SK-N-SH (cell line): ENCODE measurements at regions not wholly inside any gene's neighbourhood (a gene's known extent, or its start where the extent isn't known, plus 50 kb on each side); places are given as distances from the start of the nearest gene placed in this dataset.

ENCODE experiments used
- CTCF ChIA-PET: fragments of 300-600, 350-600 bp; formaldehyde crosslinking; extraction: SDS; loops from one replicate; lab custom pipeline; 2021; lab: Yijun Ruan, JAX
- POLR2A ChIA-PET: fragments of 350-600 bp; sonication (Branson Sonifier 250); formaldehyde crosslinking; extraction: SDS; loops from one replicate; lab custom pipeline; 2020; ENCODE audit warnings: antibody characterized with exemption, inconsistent platforms; lab: Yijun Ruan, JAX
- DNase-seq: peaks from one replicate; pipeline ENCODE4 v3.0.0; 2012
- H2AFZ ChIP-seq: fragments of 200-600 bp; sonication (generic); 2 replicates; pipeline ENCODE4 v1.8.1; 2016; ENCODE audit warnings: antibody characterized with exemption, mild to moderate bottlenecking, low read depth
- H3F3A ChIP-seq: fragments of 200-600 bp; sonication (generic); replicated peaks from 2 replicates; pipeline ENCODE3; 2016; ENCODE audit warnings: antibody characterized with exemption, mild to moderate bottlenecking; ENCODE audit not compliant: insufficient read depth
- H3K27ac ChIP-seq, 2 experiments: fragments of 200-500 bp in 1 of 2; fragments of 200-600 bp in 1 of 2; sonication (Bioruptor generic) in 1 of 2; sonication (generic), shearing (Covaris generic) in 1 of 2; 2 replicates each; pipeline versions ENCODE4 v1.5.1 to v1.6.1; 2014 to 2016; ENCODE audit warnings: low read depth in 2 of 2, inconsistent platforms in 1 of 2, low read length in 1 of 2, mild to moderate bottlenecking in 1 of 2, mixed read lengths in 1 of 2
- H3K27me3 ChIP-seq: fragments of 200-600 bp; sonication (generic), shearing (Covaris generic); 2 replicates; pipeline ENCODE4 v1.6.1; 2016; ENCODE audit warnings: mixed run types; ENCODE audit not compliant: insufficient read depth
- H3K36me3 ChIP-seq, 2 experiments: fragments of 200-500 bp in 1 of 2; fragments of 200-600 bp in 1 of 2; sonication (Bioruptor generic) in 1 of 2; sonication (generic) in 1 of 2; replicated peaks in 1 of 2; 2 replicates each; pipeline versions ENCODE3 to v1.5.1; 2014 to 2016; ENCODE audit warnings: low read length in 1 of 2, mild to moderate bottlenecking in 1 of 2; ENCODE audit not compliant: insufficient read depth in 2 of 2, control insufficient read depth in 1 of 2
- H3K4me1 ChIP-seq, 2 experiments: fragments of 200-500 bp in 1 of 2; fragments of 200-600 bp in 1 of 2; sonication (Bioruptor generic) in 1 of 2; sonication (generic), shearing (Covaris generic) in 1 of 2; 2 replicates each; pipeline versions ENCODE4 v1.5.1 to v1.6.1; 2014 to 2016; ENCODE audit warnings: low read depth in 1 of 2, low read length in 1 of 2, mixed run types in 1 of 2; ENCODE audit not compliant: insufficient read depth in 2 of 2, control insufficient read depth in 1 of 2
- H3K4me2 ChIP-seq: fragments of 200-600 bp; sonication (generic), shearing (Covaris generic); 2 replicates; pipeline ENCODE4 v1.6.1; 2017; ENCODE audit warnings: mixed run types
- H3K4me3 ChIP-seq, 2 experiments: fragments of 200-500 bp in 1 of 2; fragments of 200-600 bp in 1 of 2; sonication (Bioruptor generic) in 1 of 2; sonication (generic), shearing (Covaris generic) in 1 of 2; 2 replicates each; pipeline versions ENCODE4 v1.5.1 to v1.8.1; 2014 to 2016; ENCODE audit warnings: low read depth in 2 of 2, inconsistent platforms in 1 of 2, low read length in 1 of 2, mild to moderate bottlenecking in 1 of 2, mixed read lengths in 1 of 2, moderate library complexity in 1 of 2
- H3K79me2 ChIP-seq: fragments of 200-600 bp; sonication (generic); 2 replicates; pipeline ENCODE4 v1.8.1; 2017; ENCODE audit warnings: mild to moderate bottlenecking; ENCODE audit not compliant: insufficient read depth
- H3K9ac ChIP-seq: fragments of 200-600 bp; sonication (generic); 2 replicates; pipeline ENCODE4 v1.6.1; 2017; ENCODE audit warnings: mixed run types
- H3K9me2 ChIP-seq: fragments of 200-600 bp; sonication (generic); 2 replicates; pipeline ENCODE4 v1.6.1; 2017; ENCODE audit warnings: mixed run types
- H3K9me3 ChIP-seq: fragments of 200-600 bp; sonication (generic); 2 replicates; pipeline ENCODE4 v1.6.1; 2017; ENCODE audit warnings: mixed run types, mild to moderate bottlenecking, moderate library complexity
- H4K20me1 ChIP-seq: fragments of 200-600 bp; sonication (generic); 2 replicates; pipeline ENCODE4 v1.6.1; 2017; ENCODE audit warnings: mild to moderate bottlenecking, mixed run types; ENCODE audit not compliant: insufficient read depth
- CTCF ChIP-seq: fragments of 200-600 bp; sonication (generic); IDR thresholded peaks from 2 replicates; pipeline ENCODE4 v1.6.1; 2017; ENCODE audit warnings: antibody characterized with exemption, mild to moderate bottlenecking, moderate library complexity
- REST ChIP-seq: IDR thresholded peaks from 2 replicates; pipeline ENCODE4 v1.6.1; 2012; ENCODE audit warnings: mild to moderate bottlenecking, low read depth, low read length, moderate library complexity
- ZBTB33 ChIP-seq: IDR thresholded peaks from 2 replicates; pipeline ENCODE4 v1.4.0; 2012; ENCODE audit warnings: low read depth, borderline replicate concordance
- WGBS: methylation state at CpG from one replicate; pipeline ENCODE4 v1.1.6; 2017; ENCODE audit warnings: low lambda C conversion rate; 5-methylcytosine and 5-hydroxymethylcytosine counted together

GRCh38 chr2:40654346-40654745, 202.5 kb upstream of the SLC8A1 start:
- no peaks in the 10 kb centered on the region for H3K27me3 ChIP-seq
- CTCF ChIA-PET: no interaction called here
- no peak overlapping the region for H3K9ac ChIP-seq
- H3K4me3 ChIP-seq: no peak overlapping the region
- no peaks in the 10 kb centered on the region for H4K20me1 ChIP-seq
- H3K27ac ChIP-seq: no peak overlapping the region
- H3K4me2 ChIP-seq: no peak overlapping the region
- DNase-seq: no peak
- H3K9me2 ChIP-seq: no peaks in the 10 kb centered on the region
- H3F3A ChIP-seq: no peaks in the 10 kb centered on the region
- POLR2A ChIA-PET: no interaction called here
- no peaks in the 10 kb centered on the region; a peak in 1 of 4 replicates for H3K4me1 ChIP-seq
- H3K36me3 ChIP-seq: no peaks in the 10 kb centered on the region
- H3K9me3 ChIP-seq: no peaks in the 10 kb centered on the region
- 22% methylated on average over 1 of the region's 1 CpG for WGBS
- TF ChIP-seq ZBTB33: no peak
- TF ChIP-seq, all 33 proteins: peak for 0
- H2AFZ ChIP-seq: no peak overlapping the region
- H3K79me2 ChIP-seq: no peaks in the 10 kb centered on the region

- H3K27ac ChIP-seq: no peak overlapping the region
- H3K27me3 ChIP-seq: no peaks in the 10 kb centered on the region
- POLR2A ChIA-PET: no interaction called here
- H3K36me3 ChIP-seq: no peaks in the 10 kb centered on the region
- H2AFZ ChIP-seq: no peak overlapping the region
- no peaks in the 10 kb centered on the region for H3F3A ChIP-seq
- H4K20me1 ChIP-seq: no peaks in the 10 kb centered on the region
- no peaks in the 10 kb centered on the region for H3K9me2 ChIP-seq
- no peak overlapping the region for H3K4me3 ChIP-seq
- CTCF ChIA-PET: interaction anchor here (0.7 to 1.3 kb wide), 3 partner anchors 19 to 1040 kb away, joined by 3 read pairs; no protein-coding TSS in a partner anchor
- no peaks in the 10 kb centered on the region for H3K9me3 ChIP-seq
- H3K4me1 ChIP-seq: no peaks in the 10 kb centered on the region; a peak in 1 of 4 replicates
- H3K79me2 ChIP-seq: no peaks in the 10 kb centered on the region
- 0% methylated on average over 1 of the region's 1 CpG for WGBS
- no peak for TF ChIP-seq CTCF
- peak; percentile 97 for TF ChIP-seq REST
- DNase-seq: no peak
- H3K9ac ChIP-seq: no peak overlapping the region
- H3K4me2 ChIP-seq: no peak overlapping the region
Observed at GRCh38 chr2:40658941-40659340, 207.1 kb upstream of the SLC8A1 start.
